Adrenal gland (tissue), 9 donors: ENCODE measurements at regions not wholly inside any gene's neighbourhood (a gene's known extent, or its start where the extent isn't known, plus 50 kb on each side); places are given as distances from the start of the nearest gene placed in this dataset.

Experiments used
- DNase-seq, 7 donors: peaks; one replicate each; pipeline ENCODE4 v3.0.0-alpha.2; 2019 to 2020
- H3K27ac ChIP-seq, 5 donors: fragments of 200-600 bp; sonication (generic) in 4 of 5; 1 replicate in 3 of 5; 2 replicates in 2 of 5; pipeline versions ENCODE4 v1.5.1 to v1.8.0; 2016 to 2020; ENCODE audit warnings: mild to moderate bottlenecking in 1 of 5
- H3K27me3 ChIP-seq: fragments of 200-600 bp; 2 replicates; pipeline ENCODE4 v1.8.0; 2021
- H3K36me3 ChIP-seq, 2 donors: fragments of 200-600 bp; replicated peaks in 1 of 2; 1 replicate in 1 of 2; 2 replicates in 1 of 2; pipeline versions ENCODE4 v1.5.1 to v1.8.0; 2018 to 2022
- H3K4me1 ChIP-seq, 2 donors: fragments of 200-600 bp; replicated peaks in 1 of 2; 1 replicate in 1 of 2; 2 replicates in 1 of 2; pipeline versions ENCODE4 v1.5.1 to v1.8.0; 2018 to 2021
- H3K4me3 ChIP-seq, 4 donors: fragments of 200-600 bp; sonication (generic) in 3 of 4; one replicate each; pipeline ENCODE4 v1.5.1; 2016 to 2018
- H3K9me3 ChIP-seq, 3 donors: fragments of 200-600 bp; sonication (generic) in 1 of 3; replicated peaks in 1 of 3; 1 replicate in 2 of 3; 2 replicates in 1 of 3; pipeline versions ENCODE4 v1.5.1 to v1.8.0; 2016 to 2021
- POLR2A ChIP-seq, 2 donors: fragments of 450-650 bp; IDR thresholded peaks; one replicate each; pipeline ENCODE4 v1.6.1; 2017; ENCODE audit warnings: antibody characterized with exemption in 2 of 2, mild to moderate bottlenecking in 2 of 2, moderate library complexity in 1 of 2
- WGBS, 4 donors: extraction: QIAGEN DNeasy Blood & Tissue Kit in 2 of 4; methylation state at CpG; one replicate each; pipeline versions ENCODE4 v1.1.5 to v1.1.7; 2013 to 2017; 5-methylcytosine and 5-hydroxymethylcytosine counted together
- intact Hi-C, 2 donors: fragments of 100-400 bp; cut with DNase I; formaldehyde crosslinking; loops; one replicate each; pipeline versions ENCODE4 v1.14.1 to v1.15.0; 2022 to 2023
- TF ChIP-seq, protein P1 (sequence below), 6 experiments: fragments of 450-650 bp in 4 of 6; fragments of 200-600 bp in 2 of 6; sonication (generic) in 1 of 6; IDR thresholded peaks; 1 replicate in 5 of 6; 2 replicates in 1 of 6; pipeline versions ENCODE4 v1.5.1 to v1.8.0; 2016 to 2021; ENCODE audit warnings: antibody characterized with exemption in 6 of 6, mild to moderate bottlenecking in 2 of 6, moderate library complexity in 1 of 6
- donor health status: healthy with polysubstance abuse.
- donor health status: Bipolar disorder and iron deficiency.
- donor health status: DM: yes; HTN: yes; CAD: no.
- donor health status: DM: no; HTN: no; CAD: no.
- donor health status: DM: no; HTN: no; CAD: no.

DNA sequence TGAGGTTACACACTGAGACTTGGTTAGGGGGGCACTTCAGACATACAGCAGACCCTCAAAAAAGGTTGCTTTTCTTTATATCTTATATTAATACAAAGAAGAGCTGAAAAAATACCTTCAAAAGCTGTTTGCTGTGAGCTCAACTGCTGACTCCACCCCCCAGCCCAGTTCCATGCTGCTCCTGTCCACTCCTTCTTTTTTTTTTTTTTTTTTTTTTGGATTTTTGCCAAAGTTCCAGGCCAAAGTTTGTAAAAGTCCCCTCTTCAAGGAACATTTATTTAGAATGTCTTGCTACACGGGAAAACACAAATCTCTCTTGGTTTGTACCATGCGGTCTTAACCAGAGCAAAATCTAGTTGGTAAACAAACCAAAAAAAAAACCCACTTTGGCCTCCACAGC lies 85.3 kb upstream of the AKAP12 start:
- Histone ChIP-seq H3K4me3 (no peak overlapping the region), H3K4me1 (no peaks in the 10 kb centered on the region), H3K9me3 (no peaks in the 10 kb centered on the region), H3K36me3 (no peaks in the 10 kb centered on the region), H3K27me3 (no peaks in the 10 kb centered on the region), H3K27ac (no peak overlapping the region)
- intact Hi-C loops: no loop called here
- peak in 3 of 7 donors; percentile 31 to 46 (median 40) for DNase-seq
- WGBS, 4 donors: 46 to 59% (median 48%) methylated on average over 2 of the region's 2 CpGs
- TF ChIP-seq, protein P1, sequence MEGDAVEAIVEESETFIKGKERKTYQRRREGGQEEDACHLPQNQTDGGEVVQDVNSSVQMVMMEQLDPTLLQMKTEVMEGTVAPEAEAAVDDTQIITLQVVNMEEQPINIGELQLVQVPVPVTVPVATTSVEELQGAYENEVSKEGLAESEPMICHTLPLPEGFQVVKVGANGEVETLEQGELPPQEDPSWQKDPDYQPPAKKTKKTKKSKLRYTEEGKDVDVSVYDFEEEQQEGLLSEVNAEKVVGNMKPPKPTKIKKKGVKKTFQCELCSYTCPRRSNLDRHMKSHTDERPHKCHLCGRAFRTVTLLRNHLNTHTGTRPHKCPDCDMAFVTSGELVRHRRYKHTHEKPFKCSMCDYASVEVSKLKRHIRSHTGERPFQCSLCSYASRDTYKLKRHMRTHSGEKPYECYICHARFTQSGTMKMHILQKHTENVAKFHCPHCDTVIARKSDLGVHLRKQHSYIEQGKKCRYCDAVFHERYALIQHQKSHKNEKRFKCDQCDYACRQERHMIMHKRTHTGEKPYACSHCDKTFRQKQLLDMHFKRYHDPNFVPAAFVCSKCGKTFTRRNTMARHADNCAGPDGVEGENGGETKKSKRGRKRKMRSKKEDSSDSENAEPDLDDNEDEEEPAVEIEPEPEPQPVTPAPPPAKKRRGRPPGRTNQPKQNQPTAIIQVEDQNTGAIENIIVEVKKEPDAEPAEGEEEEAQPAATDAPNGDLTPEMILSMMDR (IDR thresholded peaks at IDR 0.05): no peak
- no peak for TF ChIP-seq POLR2A (IDR thresholded peaks at IDR 0.05)

DNA sequence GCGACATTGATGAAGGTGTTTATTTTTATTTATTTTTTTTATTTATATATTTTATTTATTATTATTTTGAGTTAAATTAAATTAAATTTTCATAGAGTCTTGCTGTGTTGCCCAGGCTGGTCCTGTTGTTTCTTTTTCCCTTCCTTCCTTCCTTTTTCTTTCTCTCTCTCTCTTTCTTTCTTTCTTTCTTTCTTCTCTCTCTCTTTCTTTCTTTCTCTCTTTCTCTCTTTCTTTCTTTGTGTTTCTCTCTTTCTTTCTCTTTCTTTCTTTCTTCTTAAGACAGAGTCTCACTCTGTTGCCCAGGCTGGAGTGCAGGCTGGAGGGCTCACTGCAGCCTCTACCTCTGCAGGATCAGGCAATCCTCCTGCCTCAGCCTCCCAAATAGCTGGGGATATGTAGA lies 84.7 kb upstream of the AKAP12 start:
- TF ChIP-seq, protein P1 (IDR thresholded peaks at IDR 0.05): no peak
- no peak for TF ChIP-seq POLR2A (IDR thresholded peaks at IDR 0.05)
- Histone ChIP-seq H3K4me1 (no peaks in the 10 kb centered on the region), H3K27me3 (no peaks in the 10 kb centered on the region), H3K36me3 (no peaks in the 10 kb centered on the region), H3K4me3 (no peak overlapping the region), H3K9me3 (no peaks in the 10 kb centered on the region), H3K27ac (no peak overlapping the region)
- intact Hi-C loops: no loop called here
- DNase-seq: no peak
- 88 to 94% (median 92%) methylated on average over 1 of the region's 1 CpG for WGBS, 4 donors

GRCh38 chr6:151160929-151161757 lies 78.6 kb upstream of the AKAP12 start:
- Histone ChIP-seq H3K36me3 (no peaks in the 10 kb centered on the region), H3K4me1 (no peaks in the 10 kb centered on the region), H3K27ac (no peak overlapping the region), H3K9me3 (no peaks in the 10 kb centered on the region), H3K4me3 (no peak overlapping the region), H3K27me3 (no peaks in the 10 kb centered on the region)
- intact Hi-C loops: no loop called here
- WGBS, 4 donors: 66 to 84% (median 72%) methylated on average over 13 to 16 of the region's 16 CpGs
- no peak for DNase-seq
- no peak for TF ChIP-seq POLR2A (IDR thresholded peaks at IDR 0.05)
- TF ChIP-seq, protein P1 (IDR thresholded peaks at IDR 0.05): no peak

GRCh38 chr6:151164383-151164782 lies 75.4 kb upstream of the AKAP12 start:
- intact Hi-C loops: no loop called here
- DNase-seq: no peak
- Histone ChIP-seq H3K4me1 (no peaks in the 10 kb centered on the region), H3K9me3 (no peaks in the 10 kb centered on the region), H3K4me3 (no peak overlapping the region), H3K27me3 (no peaks in the 10 kb centered on the region), H3K36me3 (no peaks in the 10 kb centered on the region), H3K27ac (no peak overlapping the region)
- TF ChIP-seq POLR2A (IDR thresholded peaks at IDR 0.05): no peak
- TF ChIP-seq, protein P1 (IDR thresholded peaks at IDR 0.05): no peak
- WGBS, 4 donors: 64 to 80% (median 74%) methylated on average over 6 to 7 of the region's 7 CpGs
